HL-60/S4 (cell line): ENCODE measurements at regions not wholly inside any gene's neighbourhood (a gene's known extent, or its start where the extent isn't known, plus 50 kb on each side); places are given as distances from the start of the nearest gene placed in this dataset.

Experiments used
- in situ Hi-C: fragments of 300-500 bp; cut with MboI; formaldehyde crosslinking; loops from 2 replicates; pipeline ENCODE4 v1.14.3; 2022; ENCODE audit warnings: low sequenced_read_pairs

- in situ Hi-C loops: no loop called here
Measured at GRCh38 chr2:234840336-234840735, 111.5 kb upstream of the SH3BP4 start.

- in situ Hi-C loops: no loop called here
Measured at GRCh38 chr2:234839285-234839684, 112.5 kb upstream of the SH3BP4 start.

GRCh38 chr2:234836271-234836670 lies 115.5 kb upstream of the SH3BP4 start:
- in situ Hi-C loops: no loop called here

GRCh38 chr2:234835738-234836137 lies 116.1 kb upstream of the SH3BP4 start:
- in situ Hi-C loops: no loop called here

- in situ Hi-C loops: no loop called here
Measured at GRCh38 chr2:234834228-234834923, 117.4 kb upstream of the SH3BP4 start.

GRCh38 chr2:234830853-234831252 lies 121.0 kb upstream of the SH3BP4 start:
- in situ Hi-C loops: no loop called here

GRCh38 chr2:234829074-234829455 lies 122.8 kb upstream of the SH3BP4 start:
- in situ Hi-C loops: no loop called here

GRCh38 chr2:234828382-234829073 lies 123.3 kb upstream of the SH3BP4 start:
- in situ Hi-C loops: no loop called here

- in situ Hi-C loops: no loop called here
Measured at GRCh38 chr2:234827096-234827860, 124.5 kb upstream of the SH3BP4 start.

GRCh38 chr2:234826681-234827080 lies 125.1 kb upstream of the SH3BP4 start:
- in situ Hi-C loops: no loop called here

GRCh38 chr2:234825616-234826015 lies 126.2 kb upstream of the SH3BP4 start:
- in situ Hi-C loops: no loop called here

GRCh38 chr2:234823877-234824376 lies 127.9 kb upstream of the SH3BP4 start:
- in situ Hi-C loops: no loop called here

- in situ Hi-C loops: no loop called here
Measured at GRCh38 chr2:234823196-234823876, 128.5 kb upstream of the SH3BP4 start.

GRCh38 chr2:234821946-234822475 lies 129.8 kb upstream of the SH3BP4 start:
- in situ Hi-C loops: no loop called here

- in situ Hi-C loops: no loop called here
Measured at GRCh38 chr2:234818937-234819336, 132.9 kb upstream of the SH3BP4 start.

- in situ Hi-C loops: no loop called here
Measured at GRCh38 chr2:234816491-234816890, 135.3 kb upstream of the SH3BP4 start.

- in situ Hi-C loops: no loop called here
Measured at GRCh38 chr2:234816056-234816455, 135.8 kb upstream of the SH3BP4 start.

- in situ Hi-C loops: no loop called here
Measured at GRCh38 chr2:234814374-234814773, 137.4 kb upstream of the SH3BP4 start.

GRCh38 chr2:234812851-234813250 lies 139.0 kb upstream of the SH3BP4 start:
- in situ Hi-C loops: no loop called here

- in situ Hi-C loops: no loop called here
Measured at GRCh38 chr2:234808907-234809306, 142.9 kb upstream of the SH3BP4 start.

- in situ Hi-C loops: no loop called here
Measured at GRCh38 chr2:234806818-234807217, 145.0 kb upstream of the SH3BP4 start.
